ENCODE measurements at regions not wholly inside any gene's neighbourhood (a gene's known extent, or its start where the extent isn't known, plus 50 kb on each side); places are given as distances from the start of the nearest gene placed in this dataset.
A peak's percentile ranks its signal among the peaks of the same experiment; 100 is the strongest.

- TF ChIP-seq CTCF (IDR thresholded peaks at IDR 0.05) (peak; percentile 31 to 83 (median 56)), EP300 (IDR thresholded peaks at IDR 0.05) (peak in 1 of 2 donors; percentile 15)
Observed at GRCh38 chr3:152574461-152575079, 260.4 kb upstream of the P2RY1 start.
